Activated gamma-delta T cell (primary cell): ENCODE measurements at regions not wholly inside any gene's neighbourhood (a gene's known extent, or its start where the extent isn't known, plus 50 kb on each side); places are given as distances from the start of the nearest gene placed in this dataset.

Experiments used
- DNase-seq: peaks from one replicate; lab custom pipeline; 2025; lab: John Stamatoyannopoulos, UW

DNA sequence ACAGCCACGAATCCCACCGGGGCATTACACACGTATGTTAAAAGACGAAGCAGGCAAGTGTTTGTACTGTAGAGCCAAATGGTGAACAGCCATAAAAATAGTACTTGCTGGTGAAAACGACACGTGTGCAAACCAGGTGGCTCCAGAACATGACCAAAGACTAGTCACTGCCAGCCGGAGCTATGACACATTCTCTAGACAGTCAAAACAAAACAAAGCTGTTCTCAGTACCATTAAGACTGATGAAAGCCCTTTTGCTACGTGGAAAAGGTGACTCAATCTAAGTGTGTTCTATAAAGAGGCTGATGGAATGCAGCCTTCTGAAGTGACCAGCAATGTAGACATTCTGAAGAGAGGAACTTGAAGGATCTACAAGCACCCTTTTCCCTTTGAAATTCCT, 367.7 kb upstream of the NETO1 start:
- no peak for DNase-seq

DNA sequence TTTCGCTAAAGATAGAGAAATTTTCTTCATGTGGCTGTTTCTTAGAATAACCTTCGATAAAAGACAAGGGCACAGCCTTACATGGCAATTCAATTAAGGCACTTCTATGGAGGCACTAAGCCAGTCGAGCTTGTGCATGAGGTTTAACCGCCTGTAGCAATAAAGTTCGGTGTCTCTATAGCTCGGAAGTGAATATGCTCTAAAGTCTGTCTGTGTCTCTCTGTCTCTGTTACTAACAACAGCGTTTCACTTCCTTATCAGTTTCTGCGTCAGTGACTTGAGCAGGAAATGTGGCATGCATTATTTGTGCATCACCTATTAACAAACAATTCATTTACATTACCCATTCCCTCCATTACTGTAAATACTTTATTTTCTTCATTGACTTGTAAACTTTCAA, 365.1 kb upstream of the NETO1 start:
- no peak for DNase-seq

DNA sequence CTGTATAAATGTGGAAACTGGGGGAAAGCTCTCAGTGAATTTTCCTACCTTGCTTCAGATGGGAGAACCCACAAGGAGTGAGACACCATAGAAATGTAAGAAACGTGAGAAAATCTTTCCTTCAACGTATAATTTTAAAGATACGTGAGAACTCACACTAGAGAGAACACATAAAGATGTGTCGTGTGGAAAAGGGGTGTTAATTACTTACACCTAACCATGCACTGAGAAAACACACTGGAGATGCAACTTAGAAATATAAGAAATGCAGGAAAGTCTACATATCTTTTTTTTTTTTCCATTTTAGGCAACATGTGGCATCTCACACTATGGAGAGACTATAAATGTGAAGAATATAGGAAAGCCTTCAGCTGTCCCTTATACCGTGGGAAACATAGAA, 352.9 kb upstream of the NETO1 start:
- DNase-seq, result no peak

DNA sequence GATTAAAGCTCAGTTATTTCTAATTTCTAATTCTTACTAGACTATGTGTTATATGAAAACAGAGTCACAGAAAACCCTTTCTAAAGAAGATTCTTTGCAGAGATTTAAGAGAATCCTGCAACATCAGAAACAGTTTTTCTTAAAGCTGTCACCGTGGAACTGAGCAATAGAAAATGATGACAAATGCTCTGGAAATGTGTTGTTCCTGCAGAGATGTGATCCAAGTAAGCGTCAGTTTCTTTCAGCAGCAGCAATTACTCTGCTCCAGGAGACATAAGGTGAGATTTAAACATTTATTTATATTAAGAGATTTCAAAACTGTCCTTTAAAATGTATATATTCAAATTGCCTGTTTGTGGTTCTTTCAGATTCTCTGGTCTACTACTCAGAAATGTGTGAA, 350.5 kb upstream of the NETO1 start:
- no peak for DNase-seq

DNA sequence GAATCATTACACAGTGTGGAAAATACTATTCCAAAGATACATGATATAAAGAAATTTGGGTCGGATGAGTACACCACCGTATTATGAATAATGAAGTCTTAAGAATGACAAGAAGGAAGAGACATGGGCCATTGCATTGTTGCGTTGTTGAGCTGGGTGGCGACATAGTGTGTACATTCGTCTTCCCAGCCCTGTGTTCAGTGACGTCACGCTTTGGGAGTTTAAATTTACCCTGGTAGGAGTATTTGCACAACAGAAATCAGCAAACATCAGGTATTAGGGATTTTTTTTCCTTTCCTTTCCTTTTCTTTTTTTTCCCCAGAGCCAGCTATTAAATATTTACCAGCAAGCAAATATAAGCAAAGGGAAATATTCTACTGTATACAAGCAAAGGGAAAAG, 347.2 kb upstream of the NETO1 start:
- DNase-seq, result no peak

DNA sequence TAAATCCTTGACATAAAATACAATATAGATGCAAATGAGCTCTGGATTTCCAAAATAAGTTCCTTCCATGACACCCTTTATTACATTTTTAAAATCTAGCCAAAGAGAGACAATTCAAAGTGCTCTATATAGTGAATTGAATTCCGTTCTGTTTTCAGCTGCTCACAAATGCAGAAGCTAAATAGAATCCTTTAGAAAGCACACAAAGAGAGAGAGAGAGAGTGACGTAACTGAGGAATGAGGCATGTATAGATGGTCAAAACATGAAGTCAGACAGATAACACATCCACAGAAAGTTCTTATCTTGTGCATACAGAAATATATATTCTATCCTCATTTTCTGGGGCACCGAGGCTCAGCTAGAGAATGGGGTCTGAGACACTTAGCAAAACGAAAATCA, 344.7 kb upstream of the NETO1 start:
- no peak for DNase-seq

DNA sequence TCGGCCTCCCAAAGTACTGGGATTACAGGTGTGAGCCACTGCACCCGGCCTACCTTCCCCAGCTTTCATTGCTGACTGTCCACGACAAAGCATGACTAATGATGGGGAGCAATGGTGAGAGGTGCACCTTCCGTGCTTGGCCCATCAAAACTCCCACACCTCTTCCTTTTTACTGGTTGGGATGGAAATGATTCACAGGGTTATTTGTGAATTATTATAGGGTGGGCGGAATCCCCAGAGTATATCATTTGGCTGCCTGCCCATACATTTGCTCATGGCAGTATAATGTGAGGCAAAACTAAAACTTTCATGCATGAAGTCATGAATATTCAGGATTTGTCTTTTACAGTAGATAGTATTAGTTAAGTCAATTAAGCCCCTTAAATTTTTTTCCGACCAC, 334.2 kb upstream of the NETO1 start:
- no peak for DNase-seq

DNA sequence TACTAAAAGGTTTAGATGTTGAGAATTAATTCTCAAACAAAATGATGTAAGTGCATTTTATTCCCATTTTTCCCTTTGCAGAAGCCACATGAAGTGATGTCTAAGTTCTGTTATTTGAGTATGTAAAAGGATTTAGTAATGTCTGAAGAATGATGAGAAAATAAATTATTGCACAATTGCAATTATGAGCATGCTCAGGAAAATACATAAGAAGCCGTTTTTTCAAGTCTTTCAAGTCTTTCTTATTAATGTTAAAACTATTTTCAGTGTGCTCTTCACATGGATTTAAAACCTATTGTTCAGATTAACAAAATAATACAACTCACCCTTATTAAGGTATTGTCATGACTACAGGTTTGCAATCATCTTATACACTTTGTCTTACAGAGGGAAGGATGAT, 331.4 kb upstream of the NETO1 start:
- DNase-seq, result no peak

DNA sequence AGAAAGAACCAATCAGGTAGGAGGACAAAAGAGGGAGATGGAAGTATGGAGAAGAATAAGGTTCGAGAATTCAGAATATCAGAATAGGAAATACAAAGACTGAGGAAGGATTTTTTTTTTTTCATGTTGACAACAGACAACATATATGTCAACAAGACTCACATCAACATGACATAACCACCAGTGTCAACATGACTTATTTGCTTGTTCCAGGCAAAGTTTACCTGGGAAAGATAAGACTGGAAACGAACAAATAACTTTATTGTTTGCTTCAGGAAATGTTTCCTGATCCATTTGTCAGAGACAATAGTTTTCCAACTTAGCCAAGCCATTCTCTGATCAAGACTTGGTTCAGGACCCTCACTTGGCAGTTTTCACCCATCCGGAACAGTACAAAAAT, 321.9 kb upstream of the NETO1 start:
- no peak for DNase-seq

DNA sequence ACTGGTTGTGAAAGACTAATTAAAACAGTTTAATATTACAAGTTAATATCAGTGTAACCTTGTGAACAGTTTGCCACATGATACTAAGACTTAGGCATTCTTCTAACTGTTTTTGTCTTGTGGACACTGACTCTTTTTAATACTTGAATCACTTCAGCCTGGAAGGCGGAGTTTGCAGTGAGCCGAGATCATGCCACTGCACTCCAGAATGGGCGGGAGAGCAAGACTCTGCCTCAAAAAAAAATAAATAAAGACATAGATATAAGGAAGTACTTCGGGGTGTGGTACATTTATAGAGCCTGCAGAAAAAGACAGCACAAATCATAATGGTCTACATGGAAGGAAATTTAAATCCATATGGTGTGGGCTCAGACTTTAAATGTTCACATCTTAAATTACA, 300.4 kb upstream of the NETO1 start:
- no peak for DNase-seq

DNA sequence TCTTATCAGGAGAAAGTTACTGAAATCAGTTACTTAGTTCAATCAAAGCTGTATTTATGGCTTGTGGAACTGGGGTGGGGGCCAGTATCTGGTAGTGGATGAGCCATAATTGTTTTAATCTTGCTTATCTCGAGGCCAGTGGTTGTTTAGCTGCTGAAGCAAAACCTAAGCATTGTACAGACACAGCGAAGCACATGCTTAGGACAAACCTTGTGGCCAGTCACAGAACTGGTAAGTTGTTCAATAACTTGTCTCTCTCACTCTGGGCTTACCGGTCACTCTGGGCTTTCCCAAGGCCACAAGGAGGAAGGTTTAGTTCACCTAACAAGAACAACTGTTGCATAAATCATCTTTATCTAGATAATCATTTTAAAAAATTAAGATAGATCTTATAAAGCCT, 296.6 kb upstream of the NETO1 start:
- no peak for DNase-seq

DNA sequence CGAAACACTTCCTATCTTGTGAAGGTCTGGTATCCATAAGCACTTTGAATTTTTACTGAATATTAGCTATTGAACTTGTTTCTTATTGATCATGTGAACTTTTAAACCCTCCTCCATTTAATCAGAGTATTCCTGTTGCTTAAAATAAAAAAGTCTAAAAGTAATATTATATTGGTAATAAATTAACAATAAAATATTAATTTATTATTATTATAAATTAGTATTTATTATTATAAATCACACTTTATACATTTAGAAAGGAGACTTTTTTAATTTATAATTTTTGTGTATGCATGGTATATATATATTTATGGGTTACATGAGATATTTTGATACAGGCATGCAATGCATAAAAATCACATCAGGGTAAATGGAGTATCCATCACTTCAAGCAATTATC, 295.4 kb upstream of the NETO1 start:
- no peak for DNase-seq

DNA sequence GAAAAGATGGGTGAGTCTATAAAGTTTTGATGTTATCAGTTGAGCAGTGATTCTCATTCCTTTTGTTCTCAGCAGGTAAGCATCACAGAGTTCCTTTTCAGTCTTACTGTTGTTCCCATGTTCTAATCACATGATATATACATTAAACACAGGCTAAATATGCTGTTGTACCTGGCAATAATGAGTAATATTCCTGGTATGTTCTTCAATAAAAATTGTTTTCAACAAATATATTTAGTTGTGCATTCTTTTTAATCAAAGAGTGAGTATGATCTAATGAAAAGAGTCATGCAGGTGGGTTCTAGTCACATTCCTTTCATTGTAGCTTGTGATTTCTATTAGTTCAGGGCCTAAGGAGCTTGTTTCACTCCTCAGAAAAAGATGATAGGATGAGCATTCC, 288.3 kb upstream of the NETO1 start:
- no peak for DNase-seq

DNA sequence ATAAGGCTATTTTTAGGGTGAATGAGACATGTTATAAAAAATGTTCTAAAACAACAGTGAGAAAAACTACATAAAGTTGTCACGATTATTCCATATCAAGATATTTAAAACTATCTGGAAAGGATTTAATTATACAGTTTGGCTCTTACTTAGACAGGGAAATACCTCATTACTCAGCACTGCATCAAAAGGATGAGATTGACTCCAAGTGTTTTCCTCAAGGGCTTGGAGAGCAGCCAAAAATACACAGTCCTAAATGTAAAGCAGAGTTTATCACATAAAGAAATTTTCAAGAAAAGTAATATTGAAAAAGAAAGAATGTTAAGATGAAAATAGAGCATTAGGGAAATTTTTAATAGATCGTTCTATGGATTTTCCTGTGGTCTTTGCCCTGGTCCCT, 285.5 kb upstream of the NETO1 start:
- no peak for DNase-seq

DNA sequence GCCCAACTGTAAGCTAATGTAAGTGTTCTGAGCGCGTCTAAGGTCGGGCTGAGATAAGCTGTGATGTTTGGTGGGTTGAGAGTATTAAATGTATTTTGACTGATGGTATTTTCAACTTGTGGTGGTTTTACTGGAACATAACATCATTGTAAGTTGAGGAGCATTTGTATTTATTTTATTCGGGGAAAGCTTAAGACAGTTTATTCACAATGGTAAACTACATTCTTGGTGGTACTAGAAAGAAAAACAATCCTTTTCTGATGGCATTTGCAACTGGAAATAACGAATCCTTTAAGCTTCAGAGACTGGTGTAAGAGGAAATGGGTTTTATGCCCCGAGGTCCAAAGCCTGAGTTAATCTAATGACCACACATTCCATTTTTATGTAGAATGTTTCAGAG, 283.3 kb upstream of the NETO1 start:
- no peak for DNase-seq

DNA sequence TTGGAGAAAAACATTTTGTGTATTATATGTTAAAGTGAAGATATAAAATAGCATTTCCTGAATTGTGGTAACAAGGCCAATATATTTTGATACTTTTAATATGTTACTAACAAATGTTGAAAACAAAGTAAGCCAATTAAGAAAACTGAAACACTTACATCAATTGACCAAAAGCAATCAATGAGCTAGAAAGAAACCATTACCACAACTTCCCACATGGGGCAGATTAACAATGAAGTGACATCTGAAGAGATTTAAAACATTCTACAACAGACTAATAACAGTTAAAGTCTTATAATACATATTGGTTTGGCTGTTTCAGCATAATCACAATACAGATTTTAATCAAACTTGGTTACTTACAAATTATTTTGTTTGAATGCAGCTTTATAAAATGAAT, 282.4 kb upstream of the NETO1 start:
- no peak for DNase-seq

DNA sequence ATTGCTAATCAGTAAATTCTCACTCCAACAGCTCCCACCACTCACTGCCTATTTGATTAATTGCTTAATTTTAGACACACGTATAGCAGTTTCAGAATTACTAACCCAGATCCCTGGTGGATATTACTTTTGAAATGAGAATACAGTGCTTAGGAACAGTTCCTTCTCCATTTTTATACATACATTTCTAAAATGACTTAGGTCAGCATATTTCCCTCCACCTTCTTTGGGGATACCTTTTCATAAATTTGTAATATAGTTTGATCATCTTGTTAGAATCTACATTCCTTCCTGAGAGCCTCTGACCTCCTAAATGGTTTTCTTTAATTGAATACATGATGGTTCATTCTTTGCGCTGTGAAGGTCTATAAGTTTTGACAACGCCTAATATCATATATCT, 279.8 kb upstream of the NETO1 start:
- DNase-seq, result no peak

DNA sequence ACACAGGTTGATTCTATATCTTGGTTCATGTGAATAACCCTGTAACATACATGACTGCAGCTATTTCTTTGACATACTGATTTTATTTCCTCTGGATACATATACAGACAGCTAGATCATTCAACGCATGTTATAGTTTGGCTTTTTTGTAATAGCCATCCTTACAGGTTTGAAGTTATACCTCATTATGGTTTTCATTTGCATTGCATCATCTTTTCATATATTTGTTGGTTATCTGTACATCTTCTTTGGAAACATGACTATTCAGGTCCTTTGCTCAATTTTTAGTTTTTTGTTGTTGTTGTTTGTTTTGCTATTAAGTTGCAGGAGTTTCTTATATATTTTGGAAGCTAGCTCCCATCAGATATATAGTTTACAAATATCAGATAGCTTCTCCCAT, 276.2 kb upstream of the NETO1 start:
- no peak for DNase-seq

DNA sequence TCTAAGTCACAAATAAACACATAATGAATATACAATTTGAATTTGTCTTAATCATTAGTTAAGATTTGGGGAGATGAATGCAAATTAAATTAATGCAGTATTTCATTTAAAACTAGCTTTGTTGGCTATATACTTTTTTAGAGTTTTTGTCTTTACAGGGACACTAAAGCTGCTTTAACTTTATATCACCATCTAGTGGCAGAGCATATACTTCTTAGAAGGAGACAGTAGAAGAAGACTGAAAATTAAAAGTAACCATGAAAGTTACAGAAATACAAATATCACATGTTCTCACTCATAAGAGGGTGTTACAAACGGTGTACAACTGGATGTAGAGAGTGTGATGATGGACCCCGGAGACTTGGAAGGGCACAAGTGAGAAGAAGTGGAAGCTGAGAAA, 268.3 kb upstream of the NETO1 start:
- no peak for DNase-seq

DNA sequence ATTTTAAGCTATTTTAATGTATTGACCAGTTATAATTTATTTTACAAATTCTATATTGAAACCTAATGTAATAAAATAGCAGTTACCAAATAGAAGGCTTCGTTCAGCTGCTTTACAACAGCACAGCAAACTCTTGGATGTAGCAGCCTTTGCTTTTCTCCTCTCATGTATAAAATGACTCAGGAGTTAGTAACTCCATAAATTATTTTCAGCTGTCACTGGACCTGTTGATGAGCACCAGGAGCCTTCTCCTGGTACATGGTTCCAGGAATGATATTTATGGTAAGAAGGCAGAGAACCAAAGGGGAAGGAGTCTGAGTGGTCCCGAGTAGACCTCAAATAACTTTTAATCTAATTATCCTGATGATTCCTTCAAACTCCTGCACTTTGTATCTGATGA, 256.4 kb upstream of the NETO1 start:
- DNase-seq, result no peak

DNA sequence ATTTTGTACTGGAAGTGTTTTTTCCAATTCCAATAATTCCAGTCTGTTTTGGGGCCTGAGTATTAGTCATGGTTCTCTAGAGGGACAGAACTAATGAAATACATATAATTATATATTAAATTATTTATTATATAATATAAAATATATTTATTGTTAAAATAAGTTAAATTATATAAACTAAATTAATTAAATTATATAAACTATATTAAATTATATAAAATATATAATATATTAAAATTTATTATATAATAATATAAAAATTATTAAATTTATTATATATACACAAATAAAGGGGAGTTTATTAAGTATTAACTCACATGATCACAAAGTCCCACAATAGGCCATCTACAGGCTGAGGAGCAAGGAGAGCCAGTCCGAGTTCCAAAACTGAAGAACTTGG, 253.4 kb upstream of the NETO1 start:
- DNase-seq, result no peak

DNA sequence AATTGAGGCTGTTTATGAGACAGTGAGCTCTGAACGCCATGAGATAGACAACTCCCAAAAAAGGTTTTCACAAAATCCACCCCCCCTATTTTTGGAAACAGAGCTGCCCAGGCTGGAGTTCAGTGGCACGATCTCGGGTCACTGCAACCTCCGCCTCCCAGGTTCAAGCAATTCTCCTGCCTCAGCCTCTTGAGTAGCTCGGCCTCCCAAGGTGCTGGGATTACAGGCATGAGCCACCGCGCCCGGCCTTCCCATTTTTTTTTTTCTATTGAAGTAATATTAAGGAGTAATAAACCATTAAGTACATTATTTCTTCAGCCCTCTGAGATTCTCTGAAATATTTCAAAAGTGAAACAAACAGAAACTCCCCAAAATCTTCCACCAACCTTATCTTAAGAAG, 252.8 kb upstream of the NETO1 start:
- no peak for DNase-seq

DNA sequence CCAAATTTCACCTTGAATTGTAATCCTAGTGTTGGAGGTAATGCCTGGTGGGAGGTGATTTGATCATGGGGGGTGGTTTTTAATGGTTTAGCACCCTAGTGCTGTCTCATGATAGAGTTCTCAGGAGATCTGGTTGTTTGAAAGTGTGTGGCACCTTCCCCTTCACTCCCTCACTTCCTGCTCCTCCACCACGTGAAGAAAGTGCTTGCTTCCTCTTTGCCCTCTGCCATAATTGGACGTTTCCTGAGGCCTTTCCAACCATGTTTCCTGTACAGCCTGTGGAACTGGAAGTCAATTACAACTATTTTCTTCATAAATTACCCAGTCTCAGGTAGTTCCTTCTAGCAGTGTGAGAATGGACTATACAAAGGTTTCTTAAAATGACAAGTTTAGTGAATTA, 251.8 kb upstream of the NETO1 start:
- no peak for DNase-seq

DNA sequence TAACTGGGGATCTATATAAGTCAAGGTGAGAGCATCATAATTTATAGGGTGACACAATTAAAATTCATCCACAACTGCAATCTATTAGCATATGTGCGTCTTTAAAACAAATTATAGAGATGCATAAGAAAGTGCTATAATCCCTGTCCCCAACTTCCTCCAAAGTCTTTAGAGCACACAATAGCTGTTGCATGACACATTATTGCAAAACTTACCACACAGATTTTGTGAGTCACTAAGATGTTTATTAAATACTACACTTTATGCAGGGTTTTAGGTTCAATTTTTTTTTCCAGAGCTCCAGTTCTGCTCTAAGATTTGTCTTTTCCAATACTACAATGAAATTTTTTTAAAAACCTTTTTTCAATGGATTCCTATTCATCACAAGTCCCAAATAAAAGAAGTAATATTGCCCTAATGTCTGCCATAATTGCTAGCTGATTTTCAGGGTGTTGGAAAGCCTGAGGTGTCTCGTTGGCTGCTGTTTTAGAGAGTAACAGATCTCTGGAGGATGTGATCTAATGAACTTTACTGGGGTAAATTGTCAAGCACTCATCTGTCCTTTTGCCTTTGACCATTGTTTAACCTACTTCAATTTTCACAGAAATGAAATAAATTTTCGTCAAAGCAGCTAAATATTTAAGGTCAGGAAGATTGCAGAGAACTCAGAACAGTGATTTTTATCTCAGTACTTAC, 250.5 kb upstream of the NETO1 start:
- DNase-seq, result no peak

DNA sequence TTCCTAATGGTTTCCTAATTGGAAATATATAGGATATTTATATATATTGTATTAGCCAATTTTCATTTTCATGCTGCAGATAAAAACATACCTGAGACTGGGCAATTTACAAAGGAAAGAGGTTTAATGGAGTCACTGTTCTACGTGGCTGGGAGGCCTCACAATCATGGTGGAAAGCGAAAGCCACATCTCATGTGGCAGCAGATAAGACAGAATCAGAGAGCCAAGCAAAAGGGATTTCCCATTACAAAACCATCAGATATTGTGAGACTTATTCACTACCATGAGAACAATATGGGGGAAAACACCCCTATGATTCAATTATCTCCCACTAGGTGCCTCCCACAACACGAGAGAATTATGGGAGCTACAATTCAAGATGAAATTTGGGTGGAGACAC, 242.5 kb upstream of the NETO1 start:
- no peak for DNase-seq
